Esophagus muscularis mucosa (tissue), 3 donors: ENCODE measurements at regions not wholly inside any gene's neighbourhood (a gene's known extent, or its start where the extent isn't known, plus 50 kb on each side); places are given as distances from the start of the nearest gene placed in this dataset.

Experiments
- CTCF ChIP-seq, 3 experiments: fragments of 200-600 bp in 2 of 3; fragments of 450-650 bp in 1 of 3; sonication (generic) in 2 of 3; IDR thresholded peaks; one replicate each; pipeline ENCODE4 v1.5.1; 2017 to 2019; ENCODE audit warnings: antibody characterized with exemption in 3 of 3, mild to moderate bottlenecking in 2 of 3, moderate library complexity in 1 of 3
- POLR2A ChIP-seq: fragments of 450-650 bp; IDR thresholded peaks from one replicate; pipeline ENCODE4 v1.6.1; 2017; ENCODE audit warnings: antibody characterized with exemption, moderate library complexity, mild to moderate bottlenecking, low read depth
- POLR2AphosphoS5 ChIP-seq, 2 donors: sonication (generic); formaldehyde crosslinking; IDR thresholded peaks; one replicate each; pipeline ENCODE4 v1.6.1; 2017; ENCODE audit warnings: antibody characterized with exemption in 2 of 2

- TF ChIP-seq CTCF (IDR thresholded peaks at IDR 0.05): no peak
- no peak for TF ChIP-seq POLR2AphosphoS5 (IDR thresholded peaks at IDR 0.05)
- TF ChIP-seq POLR2A: no peak
Observed at GRCh38 chr7:84245835-84246234, 51.2 kb upstream of the SEMA3A start.
